CD14-positive monocyte (primary cell): ENCODE measurements at regions not wholly inside any gene's neighbourhood (a gene's known extent, or its start where the extent isn't known, plus 50 kb on each side); places are given as distances from the start of the nearest gene placed in this dataset.

ENCODE experiments used
- DNase-seq, 3 donors: peaks; one replicate each; pipeline ENCODE4 v3.0.0-alpha.2; 2011 to 2022
- H2AFZ ChIP-seq: 2 replicates; pipeline ENCODE4 v1.6.0; 2012; ENCODE audit warnings: mild to moderate bottlenecking, low read depth, low read length, inconsistent platforms; ENCODE audit not compliant: insufficient read depth, poor library complexity, severe bottlenecking
- H3K27ac ChIP-seq, 2 donors: 1 replicate in 1 of 2; 2 replicates in 1 of 2; pipeline ENCODE4 v1.5.1; 2012 to 2013; ENCODE audit warnings: low read length in 2 of 2, control low read depth in 1 of 2, inconsistent platforms in 1 of 2, low read depth in 1 of 2, mild to moderate bottlenecking in 1 of 2
- H3K27me3 ChIP-seq, 2 donors: one replicate each; pipeline versions ENCODE4 v1.6.0 to v1.6.1; 2011 to 2013; ENCODE audit warnings: low read length in 2 of 2; ENCODE audit not compliant: control insufficient read depth in 2 of 2, insufficient read depth in 2 of 2
- H3K36me3 ChIP-seq, 2 donors: replicated peaks in 1 of 2; 1 replicate in 1 of 2; 2 replicates in 1 of 2; pipeline versions ENCODE4 v1.5.1 to v1.6.1; 2012 to 2013; ENCODE audit warnings: low read length in 2 of 2, control low read depth in 1 of 2, inconsistent platforms in 1 of 2, mild to moderate bottlenecking in 1 of 2; ENCODE audit not compliant: insufficient read depth in 2 of 2, control insufficient read depth in 1 of 2
- H3K4me1 ChIP-seq, 2 donors: 1 replicate in 1 of 2; 2 replicates in 1 of 2; pipeline versions ENCODE4 v1.5.1 to v1.6.1; 2012 to 2013; ENCODE audit warnings: low read length in 2 of 2, control low read depth in 1 of 2, inconsistent platforms in 1 of 2, mild to moderate bottlenecking in 1 of 2, moderate library complexity in 1 of 2; ENCODE audit not compliant: insufficient read depth in 2 of 2, control insufficient read depth in 1 of 2
- H3K4me2 ChIP-seq: replicated peaks from 2 replicates; pipeline ENCODE3; 2012; ENCODE audit warnings: low read length, moderate library complexity, mild to moderate bottlenecking; ENCODE audit not compliant: poor library complexity, severe bottlenecking; ENCODE audit errors: extremely low read depth
- H3K4me3 ChIP-seq, 3 experiments: fragments of 200-600 bp in 1 of 3; sonication (generic) in 1 of 3; replicated peaks in 1 of 3; 1 replicate in 2 of 3; 2 replicates in 1 of 3; pipeline ENCODE4 v1.5.1; 2011 to 2013; ENCODE audit warnings: low read length in 3 of 3, mild to moderate bottlenecking in 3 of 3, control low read depth in 2 of 3, low read depth in 2 of 3, inconsistent platforms in 1 of 3, moderate library complexity in 1 of 3
- H3K79me2 ChIP-seq: 2 replicates; pipeline ENCODE4 v1.6.0; 2012; ENCODE audit warnings: mild to moderate bottlenecking, control low read depth, inconsistent platforms, low read length, moderate library complexity; ENCODE audit not compliant: insufficient read depth
- H3K9ac ChIP-seq: 2 replicates; pipeline ENCODE4 v1.6.0; 2017; ENCODE audit warnings: low read length, mild to moderate bottlenecking; ENCODE audit not compliant: insufficient read depth, poor library complexity, severe bottlenecking
- H3K9me3 ChIP-seq, 2 donors: replicated peaks in 1 of 2; 1 replicate in 1 of 2; 2 replicates in 1 of 2; pipeline versions ENCODE4 v1.5.1 to v1.6.1; 2012 to 2013; ENCODE audit warnings: low read length in 2 of 2, control low read depth in 1 of 2; ENCODE audit not compliant: control insufficient read depth in 1 of 2, insufficient read depth in 1 of 2
- H4K20me1 ChIP-seq: 2 replicates; pipeline ENCODE4 v1.6.0; 2012; ENCODE audit warnings: mild to moderate bottlenecking, low read length, control low read depth, moderate library complexity; ENCODE audit not compliant: insufficient read depth
- H3K27ac Mint-ChIP-seq, 7 donors: one replicate each; pipeline ENCODE4 v1.8.0; 2020; ENCODE audit warnings: mild to moderate bottlenecking in 7 of 7, mixed read lengths in 7 of 7, moderate library complexity in 6 of 7, inconsistent platforms in 2 of 7
- H3K27me3 Mint-ChIP-seq, 3 donors: one replicate each; pipeline ENCODE4 v1.8.0; 2021 to 2022; ENCODE audit warnings: low read depth in 3 of 3, mild to moderate bottlenecking in 3 of 3, mixed read lengths in 3 of 3, moderate library complexity in 3 of 3, inconsistent platforms in 1 of 3
- H3K36me3 Mint-ChIP-seq, 2 donors: one replicate each; pipeline ENCODE4 v1.8.0; 2020; ENCODE audit warnings: mixed read lengths in 2 of 2, inconsistent platforms in 1 of 2, mild to moderate bottlenecking in 1 of 2
- H3K4me1 Mint-ChIP-seq: one replicate; pipeline ENCODE4 v1.8.0; 2020; ENCODE audit warnings: mild to moderate bottlenecking, mixed read lengths
- H3K4me3 Mint-ChIP-seq, 2 donors: one replicate each; pipeline ENCODE4 v1.8.0; 2020; ENCODE audit warnings: mild to moderate bottlenecking in 2 of 2, mixed read lengths in 2 of 2, moderate library complexity in 1 of 2
- H3K9me3 Mint-ChIP-seq, 7 donors: one replicate each; pipeline ENCODE4 v1.8.0; 2020 to 2022; ENCODE audit warnings: mixed read lengths in 7 of 7, mild to moderate bottlenecking in 6 of 7, moderate library complexity in 6 of 7, inconsistent platforms in 2 of 7
- WGBS: methylation state at CpG from one replicate; pipeline ENCODE4 v1.1.5; 2013; ENCODE audit warnings: missing lambda C conversion rate; ENCODE audit not compliant: insufficient coverage; 5-methylcytosine and 5-hydroxymethylcytosine counted together
- intact Hi-C, 2 donors: fragments of 100-400 bp; cut with micrococcal nuclease; formaldehyde crosslinking; loops; one replicate each; pipeline versions ENCODE4 v1.15.0 to v1.15.1; 2023
- TF ChIP-seq, protein P1 (sequence below): fragments of 200-600 bp; IDR thresholded peaks from one replicate; pipeline ENCODE4 v1.8.0; 2022; ENCODE audit warnings: antibody characterized with exemption, mild to moderate bottlenecking

DNA sequence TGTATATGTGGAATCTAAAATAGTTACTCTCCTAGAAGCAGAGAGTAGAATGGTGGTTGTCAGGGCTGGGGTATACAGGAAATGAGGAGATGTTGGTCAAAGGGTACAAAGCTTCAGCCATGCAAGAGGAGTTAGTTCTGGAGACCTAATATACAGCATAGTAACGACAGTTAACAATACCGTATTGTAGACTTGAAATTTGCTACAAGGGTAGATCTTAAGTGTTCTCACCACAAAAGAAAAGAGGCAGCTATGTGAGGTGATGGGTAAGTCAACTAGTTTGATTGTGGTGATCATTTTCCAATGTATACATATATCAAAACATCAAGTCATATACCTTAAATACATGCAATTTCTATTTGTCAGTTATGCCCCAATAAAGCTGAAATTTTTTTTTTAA, 98.2 kb upstream of the CYP1B1 start:
- H3K9ac ChIP-seq, result no peak overlapping the region
- Mint-ChIP-seq H3K27me3 (no peaks in the 10 kb centered on the region), H3K36me3 (peaks cover 10% of the 10 kb centered on the region in 2 donors), H3K9me3 (peaks cover 0 to 6% (median 0%) of the 10 kb centered on the region in 7 donors), H3K27ac (peak overlapping the region; percentile 60 to 95 (median 85)), H3K4me1 (peaks cover 83% of the 10 kb centered on the region), H3K4me3 (no peak overlapping the region)
- no peaks in the 10 kb centered on the region for H4K20me1 ChIP-seq
- H3K79me2 ChIP-seq, result peaks cover 18% of the 10 kb centered on the region
- no CpG with 5 or more reads among the region's 2 CpGs for WGBS
- H3K36me3 ChIP-seq, result no peaks in the 10 kb centered on the region
- H3K9me3 ChIP-seq, result no peaks in the 10 kb centered on the region
- peaks cover 76 to 96% of the 10 kb centered on the region in 2 donors for H3K4me1 ChIP-seq
- peak overlapping the region; percentile 76 for H3K4me2 ChIP-seq
- DNase-seq, result no peak
- TF ChIP-seq, protein P1, sequence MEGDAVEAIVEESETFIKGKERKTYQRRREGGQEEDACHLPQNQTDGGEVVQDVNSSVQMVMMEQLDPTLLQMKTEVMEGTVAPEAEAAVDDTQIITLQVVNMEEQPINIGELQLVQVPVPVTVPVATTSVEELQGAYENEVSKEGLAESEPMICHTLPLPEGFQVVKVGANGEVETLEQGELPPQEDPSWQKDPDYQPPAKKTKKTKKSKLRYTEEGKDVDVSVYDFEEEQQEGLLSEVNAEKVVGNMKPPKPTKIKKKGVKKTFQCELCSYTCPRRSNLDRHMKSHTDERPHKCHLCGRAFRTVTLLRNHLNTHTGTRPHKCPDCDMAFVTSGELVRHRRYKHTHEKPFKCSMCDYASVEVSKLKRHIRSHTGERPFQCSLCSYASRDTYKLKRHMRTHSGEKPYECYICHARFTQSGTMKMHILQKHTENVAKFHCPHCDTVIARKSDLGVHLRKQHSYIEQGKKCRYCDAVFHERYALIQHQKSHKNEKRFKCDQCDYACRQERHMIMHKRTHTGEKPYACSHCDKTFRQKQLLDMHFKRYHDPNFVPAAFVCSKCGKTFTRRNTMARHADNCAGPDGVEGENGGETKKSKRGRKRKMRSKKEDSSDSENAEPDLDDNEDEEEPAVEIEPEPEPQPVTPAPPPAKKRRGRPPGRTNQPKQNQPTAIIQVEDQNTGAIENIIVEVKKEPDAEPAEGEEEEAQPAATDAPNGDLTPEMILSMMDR, result no peak
- no peak overlapping the region for H2AFZ ChIP-seq
- peak overlapping the region in 1 of 2 donors; percentile 91 for H3K27ac ChIP-seq
- H3K27me3 ChIP-seq, result no peaks in the 10 kb centered on the region
- intact Hi-C loops, result no loop called here
- H3K4me3 ChIP-seq, result peak overlapping the region in 1 of 3 experiments; percentile 66

DNA sequence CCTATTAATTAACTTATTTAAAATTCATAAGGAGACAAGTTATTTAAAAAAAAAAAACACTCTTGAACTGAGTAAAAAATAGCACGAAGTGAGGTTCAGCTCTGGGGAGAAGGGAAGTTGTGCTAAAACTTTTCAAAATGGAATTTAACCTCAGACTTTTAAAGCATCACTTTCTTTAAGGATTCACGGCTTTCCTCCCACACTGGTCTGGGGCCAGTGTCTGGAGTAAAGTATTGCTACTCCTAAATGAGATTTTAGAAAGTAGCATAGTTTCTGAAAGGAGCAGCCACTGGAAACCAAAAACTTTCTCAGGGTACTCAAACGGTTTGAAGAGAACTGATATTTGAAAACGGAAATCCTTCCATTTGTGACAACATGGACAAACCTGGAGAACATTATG, 97.7 kb upstream of the CYP1B1 start:
- peak overlapping the region; percentile 76 for H3K4me2 ChIP-seq
- peaks cover 0 to 6% (median 0%) of the 10 kb centered on the region in 7 donors for H3K9me3 Mint-ChIP-seq
- H3K36me3 Mint-ChIP-seq, result peaks cover 10% of the 10 kb centered on the region in 2 donors
- no peaks in the 10 kb centered on the region for H3K27me3 Mint-ChIP-seq
- no peaks in the 10 kb centered on the region for H4K20me1 ChIP-seq
- intact Hi-C loops, result no loop called here
- 40% methylated on average over 1 of the region's 4 CpGs for WGBS
- H3K4me1 Mint-ChIP-seq, result peaks cover 83% of the 10 kb centered on the region
- H3K9ac ChIP-seq, result no peak overlapping the region
- peak overlapping the region in 1 of 3 experiments; percentile 66 for H3K4me3 ChIP-seq
- no peak overlapping the region for H2AFZ ChIP-seq
- H3K36me3 ChIP-seq, result no peaks in the 10 kb centered on the region
- peak overlapping the region; percentile 60 to 95 (median 85) for H3K27ac Mint-ChIP-seq
- peaks cover 76 to 96% of the 10 kb centered on the region in 2 donors for H3K4me1 ChIP-seq
- H3K27me3 ChIP-seq, result no peaks in the 10 kb centered on the region
- DNase-seq, result no peak
- no peaks in the 10 kb centered on the region for H3K9me3 ChIP-seq
- peak overlapping the region in 1 of 2 donors; percentile 91 for H3K27ac ChIP-seq
- peaks cover 18% of the 10 kb centered on the region for H3K79me2 ChIP-seq
- H3K4me3 Mint-ChIP-seq, result no peak overlapping the region
- TF ChIP-seq, protein P1, result no peak
